A673 (cell line): ENCODE measurements at regions not wholly inside any gene's neighbourhood (a gene's known extent, or its start where the extent isn't known, plus 50 kb on each side); places are given as distances from the start of the nearest gene placed in this dataset.

Experiments used
- CTCF ChIP-seq: fragments of 300-800, 200-600 bp; sonication (generic); conservative IDR thresholded peaks from 2 replicates; pipeline ENCODE4 v1.5.1; 2017; ENCODE audit warnings: low read depth, mild to moderate bottlenecking, antibody characterized with exemption, low read length, moderate library complexity, mixed read lengths
- EZH2 ChIP-seq: fragments of 200-600 bp; sonication (generic); IDR thresholded peaks from 2 replicates; pipeline ENCODE4 v1.6.1; 2017; ENCODE audit warnings: borderline replicate concordance, low read depth, mild to moderate bottlenecking, mixed read lengths, antibody characterized with exemption, low read length; ENCODE audit not compliant: poor library complexity, severe bottlenecking

GRCh38 chr11:129503646-129504045 is 128.0 kb downstream of the BARX2 start:
- TF ChIP-seq EZH2: no peak
- no peak for TF ChIP-seq CTCF
